Activated CD4-positive, CD25-positive, alpha-beta regulatory T cell (primary cell): ENCODE measurements at regions not wholly inside any gene's neighbourhood (a gene's known extent, or its start where the extent isn't known, plus 50 kb on each side); places are given as distances from the start of the nearest gene placed in this dataset.
"Not testable (repeated sequence)": the region's sequence is repeated elsewhere in the genome, so short reads cannot be mapped to it uniquely, and the experiment has no call there.

ENCODE experiments used
- DNase-seq, 4 experiments: peaks; one replicate each; lab custom pipeline; 2025; lab: John Stamatoyannopoulos, UW

DNA sequence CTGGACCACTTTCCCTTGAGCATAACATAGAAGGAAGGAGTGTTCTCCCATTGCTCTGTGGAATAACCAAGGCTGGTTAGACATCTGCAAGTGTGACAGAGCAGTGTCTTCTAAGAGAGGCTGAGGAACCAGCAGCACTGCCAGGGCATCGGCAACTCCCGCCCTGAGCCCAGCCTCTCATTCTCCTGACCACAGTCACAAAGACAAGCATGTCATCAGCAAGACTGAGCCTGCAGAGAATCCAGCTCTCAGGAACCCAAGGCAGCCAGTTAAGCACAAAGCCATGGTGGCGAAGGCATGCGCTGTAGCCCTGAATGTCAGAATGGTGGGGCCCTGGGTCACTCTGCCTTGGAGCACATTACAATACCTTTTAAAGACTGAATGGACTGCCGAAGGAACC is 253.9 kb downstream of the AGTPBP1 start:
- DNase-seq: no peak

- DNase-seq: no peak
Measured at GRCh38 chr9:85484235-85484634, 257.5 kb downstream of the AGTPBP1 start.

- DNase-seq: no peak
Measured at GRCh38 chr9:85483208-85483607, 258.5 kb downstream of the AGTPBP1 start.

GRCh38 chr9:85479305-85479704 is 262.4 kb downstream of the AGTPBP1 start:
- no peak for DNase-seq

GRCh38 chr9:85478847-85479246 is 262.9 kb downstream of the AGTPBP1 start:
- DNase-seq: no peak

GRCh38 chr9:85474896-85475295 is 266.9 kb downstream of the AGTPBP1 start:
- not testable (repeated sequence) for DNase-seq

DNA sequence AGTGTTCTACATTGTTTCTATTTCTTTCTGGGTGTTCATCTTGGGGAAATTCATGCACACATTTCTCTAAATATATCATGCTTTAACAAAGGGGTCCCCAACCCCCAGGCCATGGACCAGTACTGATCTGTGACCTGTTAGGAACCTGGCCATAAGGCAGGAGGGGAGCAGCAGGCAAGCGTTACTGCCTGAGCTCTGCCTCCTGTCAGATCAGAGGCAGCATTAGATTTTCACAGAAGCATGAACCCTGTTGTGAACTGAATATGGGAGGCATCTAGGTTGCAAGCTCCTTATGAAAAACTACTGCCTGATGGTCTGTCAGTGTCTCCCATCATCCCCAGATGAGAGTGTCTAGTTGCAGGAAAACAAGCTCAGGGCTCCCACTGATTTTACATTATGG is 270.0 kb downstream of the AGTPBP1 start:
- DNase-seq: no peak

- no peak for DNase-seq
Measured at GRCh38 chr9:85469041-85469440, 272.7 kb downstream of the AGTPBP1 start.

GRCh38 chr9:85466834-85467233 is 274.9 kb downstream of the AGTPBP1 start:
- DNase-seq: no peak

DNA sequence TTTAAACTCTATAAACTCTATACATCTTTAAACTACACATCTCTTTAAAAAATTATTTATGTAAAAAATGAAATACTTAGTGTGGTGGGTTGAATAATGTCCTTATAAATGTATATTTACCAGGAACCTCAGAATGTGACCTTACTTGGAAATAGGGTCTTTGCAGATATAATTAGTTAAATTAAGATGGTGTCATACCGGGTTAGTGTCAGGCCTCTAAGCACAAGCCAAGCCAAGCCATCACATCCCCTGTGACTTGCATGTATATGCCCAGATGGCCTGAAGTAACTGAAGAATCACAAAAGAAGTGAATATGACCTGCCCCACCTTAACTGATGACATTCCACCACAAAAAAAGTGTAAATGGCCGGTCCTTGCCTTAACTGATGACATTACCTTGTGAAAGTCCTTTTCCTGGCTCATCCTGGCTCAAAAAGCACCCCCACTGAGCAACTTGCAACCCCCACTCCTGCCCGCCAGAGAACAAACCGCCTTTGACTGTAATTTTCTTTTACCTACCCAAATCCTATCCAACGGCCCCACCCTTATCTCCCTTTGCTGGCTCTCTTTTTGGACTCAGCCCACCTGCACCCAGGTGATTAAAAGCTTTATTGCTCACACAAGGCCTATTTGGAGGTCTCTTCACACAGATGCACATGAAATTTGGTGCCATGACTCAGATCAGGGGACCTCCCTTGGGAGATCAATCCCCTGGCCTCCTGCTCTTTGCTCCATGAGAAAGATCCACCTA is 283.5 kb downstream of the AGTPBP1 start:
- not testable (repeated sequence) for DNase-seq

GRCh38 chr9:85453850-85454249 is 287.9 kb downstream of the AGTPBP1 start:
- DNase-seq: no peak

GRCh38 chr9:85452841-85453240 is 288.9 kb downstream of the AGTPBP1 start:
- DNase-seq: no peak

DNA sequence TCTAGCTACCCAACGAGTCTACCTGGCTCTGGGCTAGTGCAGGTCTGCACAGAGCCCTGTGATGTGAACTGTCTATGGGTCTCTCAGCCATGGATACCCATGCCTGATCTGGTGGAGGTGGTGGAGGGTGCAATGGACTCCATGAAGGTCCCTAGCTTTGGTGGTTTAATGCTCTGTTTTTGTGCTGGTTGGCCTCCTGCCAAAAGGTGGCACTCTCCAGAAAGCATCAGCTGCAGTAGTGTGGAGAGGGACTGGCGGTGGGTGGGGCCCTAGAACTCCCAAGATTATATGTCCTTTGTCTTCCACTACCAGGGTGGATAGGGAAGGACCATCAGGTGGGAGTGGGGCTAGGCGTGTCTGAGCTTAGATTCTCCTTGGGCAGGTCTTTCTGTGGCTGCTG is 290.1 kb downstream of the AGTPBP1 start:
- no peak for DNase-seq

DNA sequence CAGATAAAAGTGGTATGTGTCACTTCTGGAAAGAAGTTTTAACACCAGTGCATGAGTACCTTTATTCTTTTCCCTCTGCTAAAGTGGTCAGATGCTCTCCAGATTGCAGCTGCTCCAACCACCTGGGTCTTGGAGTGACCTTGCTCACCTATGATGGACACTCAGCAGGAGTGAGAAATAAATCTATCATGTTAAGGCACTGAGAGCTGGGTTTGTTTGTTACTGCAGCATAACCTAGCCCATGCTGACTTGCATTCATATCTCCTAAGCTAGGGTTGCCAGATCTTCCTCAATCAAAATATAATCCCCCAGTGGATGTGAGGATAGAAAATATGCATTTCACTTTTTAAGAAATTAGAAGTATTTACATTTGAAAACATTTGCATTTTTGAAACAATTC is 295.9 kb downstream of the AGTPBP1 start:
- no peak for DNase-seq

DNA sequence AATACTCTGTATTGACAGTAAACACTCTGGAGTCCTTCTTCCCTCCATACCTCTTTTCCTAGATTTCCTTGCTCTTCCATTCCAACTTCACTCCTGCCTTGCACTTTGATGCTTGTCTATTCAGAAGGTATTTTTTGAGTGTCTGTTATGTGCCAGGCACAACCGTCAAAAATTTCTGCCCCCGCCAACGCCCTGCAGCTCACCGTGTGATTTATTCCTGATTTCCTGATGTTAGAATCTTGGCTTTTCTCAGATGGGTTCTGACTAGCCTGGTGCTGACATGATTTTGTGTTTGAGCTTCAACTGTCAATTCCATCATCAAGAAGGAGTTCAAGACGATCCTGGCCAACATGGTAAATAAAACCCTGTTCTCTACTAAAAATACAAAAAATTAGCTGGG is 297.5 kb downstream of the AGTPBP1 start:
- DNase-seq: no peak

- DNase-seq: no peak
Measured at GRCh38 chr9:85443190-85443598, 298.6 kb downstream of the AGTPBP1 start.

- DNase-seq: no peak
Measured at GRCh38 chr9:85439791-85440190, 302.0 kb downstream of the AGTPBP1 start.

DNA sequence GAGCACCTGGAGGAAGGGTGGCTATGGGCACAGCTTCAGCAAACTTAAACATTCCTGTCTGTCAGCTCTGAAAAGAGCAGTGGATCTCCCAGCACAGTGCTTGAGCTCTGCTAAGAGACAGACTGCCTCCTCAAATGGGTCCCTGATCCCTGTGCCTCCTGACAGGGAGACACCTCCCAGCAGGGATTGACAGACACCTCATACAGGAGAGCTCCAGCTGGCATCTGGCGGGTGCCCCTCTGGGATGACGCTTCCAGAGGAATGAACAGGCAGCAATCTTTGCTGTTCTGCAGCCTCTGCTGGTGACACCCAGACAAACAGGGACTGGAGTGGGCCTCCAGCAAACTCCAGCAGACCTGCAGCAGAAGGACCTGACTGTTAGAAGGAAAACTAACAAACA is 307.8 kb downstream of the AGTPBP1 start:
- not testable (repeated sequence) for DNase-seq

DNA sequence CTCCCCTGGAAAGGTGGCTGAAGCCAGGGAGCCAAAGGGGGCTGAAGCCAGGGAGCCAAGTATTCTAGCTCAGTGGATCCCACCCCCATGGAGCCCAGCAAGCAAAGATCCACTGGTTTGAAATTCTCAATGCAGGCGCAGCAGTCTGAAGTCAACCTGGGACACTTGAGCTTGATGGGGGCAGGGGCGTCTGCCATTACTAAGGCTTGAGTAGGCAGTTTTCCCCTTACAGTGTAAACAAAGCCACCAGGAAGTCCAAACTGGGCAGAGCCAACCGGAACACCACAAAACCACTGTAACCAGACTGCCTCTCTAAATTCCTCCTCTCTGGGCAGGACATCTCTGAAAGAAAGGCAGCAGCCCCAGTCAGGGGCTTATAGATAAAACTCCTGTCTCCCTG is 308.2 kb downstream of the AGTPBP1 start:
- DNase-seq: not testable (repeated sequence)

DNA sequence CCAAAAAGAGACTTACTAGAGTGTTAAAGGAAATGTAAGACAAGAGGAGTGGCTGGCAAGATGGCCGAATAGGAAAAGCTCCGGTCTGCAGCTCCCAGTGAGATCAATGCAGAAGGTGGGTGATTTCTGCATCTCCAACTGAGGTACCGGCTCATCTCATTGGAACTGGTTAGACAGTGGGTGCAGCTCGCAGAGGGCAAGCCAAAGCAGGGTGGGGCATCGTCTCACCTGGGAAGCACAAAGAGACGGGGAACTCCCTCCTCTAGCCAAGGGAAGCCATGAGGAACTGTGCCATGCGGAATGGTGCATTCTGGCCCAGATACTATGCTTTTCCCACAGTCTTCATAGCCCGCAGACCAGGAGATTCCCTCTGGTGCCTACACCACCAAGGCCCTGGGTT is 308.7 kb downstream of the AGTPBP1 start:
- DNase-seq: no peak

DNA sequence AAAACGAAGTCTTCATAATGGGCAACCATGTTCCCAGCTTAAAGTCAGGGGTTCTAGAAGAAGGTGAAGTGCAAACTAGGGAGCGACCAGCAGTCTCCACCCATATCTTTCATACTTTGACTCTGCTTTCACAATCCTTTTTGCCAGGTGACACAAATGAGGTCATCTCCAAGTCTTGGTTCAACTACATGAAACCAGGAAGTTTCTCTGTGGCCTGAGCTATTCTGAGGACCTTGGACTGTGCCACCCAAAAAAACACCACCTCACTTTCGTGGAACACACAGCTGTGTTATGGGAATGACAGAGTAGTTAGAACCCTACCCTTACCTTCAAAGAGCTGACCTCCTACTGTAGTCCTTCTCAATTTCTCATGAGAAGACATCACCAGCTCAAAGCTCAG is 309.2 kb downstream of the AGTPBP1 start:
- DNase-seq: no peak

- DNase-seq: no peak
Measured at GRCh38 chr9:85431339-85432102, 310.2 kb downstream of the AGTPBP1 start.

- no peak for DNase-seq
Measured at GRCh38 chr9:85430659-85431338, 311.0 kb downstream of the AGTPBP1 start.
